Testis (tissue), 2 donors: ENCODE measurements at regions not wholly inside any gene's neighbourhood (a gene's known extent, or its start where the extent isn't known, plus 50 kb on each side); places are given as distances from the start of the nearest gene placed in this dataset.

ENCODE experiments used
- DNase-seq: peaks from one replicate; pipeline ENCODE4 v3.0.0-alpha.2; 2019
- H3K27ac ChIP-seq, 2 donors: fragments of 200-600 bp; sonication (generic); one replicate each; pipeline ENCODE4 v1.5.1; 2019
- H3K27me3 ChIP-seq: fragments of 200-600 bp; sonication (generic); one replicate; pipeline ENCODE4 v1.5.1; 2019
- H3K36me3 ChIP-seq: fragments of 200-600 bp; sonication (generic); one replicate; pipeline ENCODE4 v1.5.1; 2017; ENCODE audit warnings: low read depth; ENCODE audit errors: missing control alignments
- H3K4me1 ChIP-seq: fragments of 200-600 bp; sonication (generic); one replicate; pipeline ENCODE4 v1.5.1; 2019
- H3K4me3 ChIP-seq, 2 donors: fragments of 200-600 bp; sonication (generic); one replicate each; pipeline ENCODE4 v1.5.1; 2017 to 2019
- H3K9me3 ChIP-seq: fragments of 200-600 bp; sonication (generic); one replicate; pipeline ENCODE4 v1.5.1; 2017
- POLR2A ChIP-seq: fragments of 450-650 bp; IDR thresholded peaks from one replicate; pipeline ENCODE4 v1.6.1; 2017; ENCODE audit warnings: antibody characterized with exemption, mild to moderate bottlenecking, moderate library complexity
- WGBS, 2 donors: methylation state at CpG; one replicate each; pipeline ENCODE4 v1.1.5; 2018; 5-methylcytosine and 5-hydroxymethylcytosine counted together
- intact Hi-C: fragments of 100-400 bp; cut with DNase I; formaldehyde crosslinking; loops from one replicate; pipeline ENCODE4 v1.15.1; 2023; ENCODE audit warnings: low total_unique reads
- TF ChIP-seq, protein P1 (sequence below), 3 experiments: fragments of 450-650 bp in 2 of 3; fragments of 200-600 bp in 1 of 3; sonication (generic) in 1 of 3; IDR thresholded peaks; one replicate each; pipeline ENCODE4 v1.5.1; 2016 to 2019; ENCODE audit warnings: antibody characterized with exemption in 3 of 3, mild to moderate bottlenecking in 2 of 3, moderate library complexity in 1 of 3

GRCh38 chr13:55788548-55788947 lies 1352.2 kb upstream of the PRR20A start:
- 86 to 94% methylated on average over 1 of the region's 1 CpG for WGBS, 2 donors
- H3K4me1 ChIP-seq, result no peaks in the 10 kb centered on the region
- no peaks in the 10 kb centered on the region for H3K9me3 ChIP-seq
- H3K27me3 ChIP-seq, result no peaks in the 10 kb centered on the region
- H3K27ac ChIP-seq, result no peak overlapping the region
- TF ChIP-seq, protein P1, sequence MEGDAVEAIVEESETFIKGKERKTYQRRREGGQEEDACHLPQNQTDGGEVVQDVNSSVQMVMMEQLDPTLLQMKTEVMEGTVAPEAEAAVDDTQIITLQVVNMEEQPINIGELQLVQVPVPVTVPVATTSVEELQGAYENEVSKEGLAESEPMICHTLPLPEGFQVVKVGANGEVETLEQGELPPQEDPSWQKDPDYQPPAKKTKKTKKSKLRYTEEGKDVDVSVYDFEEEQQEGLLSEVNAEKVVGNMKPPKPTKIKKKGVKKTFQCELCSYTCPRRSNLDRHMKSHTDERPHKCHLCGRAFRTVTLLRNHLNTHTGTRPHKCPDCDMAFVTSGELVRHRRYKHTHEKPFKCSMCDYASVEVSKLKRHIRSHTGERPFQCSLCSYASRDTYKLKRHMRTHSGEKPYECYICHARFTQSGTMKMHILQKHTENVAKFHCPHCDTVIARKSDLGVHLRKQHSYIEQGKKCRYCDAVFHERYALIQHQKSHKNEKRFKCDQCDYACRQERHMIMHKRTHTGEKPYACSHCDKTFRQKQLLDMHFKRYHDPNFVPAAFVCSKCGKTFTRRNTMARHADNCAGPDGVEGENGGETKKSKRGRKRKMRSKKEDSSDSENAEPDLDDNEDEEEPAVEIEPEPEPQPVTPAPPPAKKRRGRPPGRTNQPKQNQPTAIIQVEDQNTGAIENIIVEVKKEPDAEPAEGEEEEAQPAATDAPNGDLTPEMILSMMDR (IDR thresholded peaks at IDR 0.05), result no peak
- no peak for TF ChIP-seq POLR2A
- H3K4me3 ChIP-seq, result no peak overlapping the region
- H3K36me3 ChIP-seq, result no peaks in the 10 kb centered on the region
- intact Hi-C loops, result no loop called here
- no peak for DNase-seq

DNA sequence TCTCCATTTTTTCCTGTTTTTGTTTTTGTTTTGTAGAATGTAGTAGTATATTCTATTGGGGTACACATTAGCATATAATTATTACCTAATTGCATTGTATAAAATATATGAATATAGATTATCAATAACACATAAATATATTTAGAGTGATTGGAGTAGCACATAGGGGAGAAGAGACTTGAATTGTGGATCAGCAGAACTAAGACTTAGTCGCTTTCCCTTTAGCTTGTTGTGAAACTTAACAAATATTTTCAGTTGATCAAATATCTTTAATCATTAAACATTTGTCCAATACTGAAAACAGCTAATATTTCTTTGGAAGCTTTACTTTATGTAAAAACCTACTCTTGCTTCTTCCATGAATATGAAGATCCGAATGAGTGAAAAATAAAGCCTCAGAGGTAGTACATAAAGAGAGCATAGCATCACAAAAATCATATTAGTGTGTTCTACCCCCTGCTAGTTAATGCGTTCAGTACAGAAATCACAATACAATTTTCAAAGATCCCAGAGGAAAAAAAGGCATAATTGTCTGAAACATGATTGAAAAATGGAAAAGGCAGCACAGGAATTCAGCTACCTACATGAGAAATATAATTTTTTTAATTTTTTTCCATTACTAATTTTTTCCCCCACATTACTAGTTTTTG lies 1348.0 kb upstream of the PRR20A start:
- intact Hi-C loops, result no loop called here
- Histone ChIP-seq H3K36me3 (no peaks in the 10 kb centered on the region), H3K27me3 (no peaks in the 10 kb centered on the region), H3K4me3 (no peak overlapping the region), H3K9me3 (no peaks in the 10 kb centered on the region), H3K27ac (no peak overlapping the region), H3K4me1 (no peaks in the 10 kb centered on the region)
- 91 to 95% methylated on average over 3 of the region's 3 CpGs for WGBS, 2 donors
- TF ChIP-seq, protein P1 (IDR thresholded peaks at IDR 0.05), result no peak
- TF ChIP-seq POLR2A, result no peak
- DNase-seq, result no peak

GRCh38 chr13:55815458-55816033 lies 1325.2 kb upstream of the PRR20A start:
- DNase-seq, result no peak
- Histone ChIP-seq H3K27ac (no peak overlapping the region), H3K27me3 (no peaks in the 10 kb centered on the region), H3K4me1 (no peaks in the 10 kb centered on the region), H3K36me3 (no peaks in the 10 kb centered on the region), H3K9me3 (no peaks in the 10 kb centered on the region), H3K4me3 (no peak overlapping the region)
- TF ChIP-seq, protein P1 (IDR thresholded peaks at IDR 0.05), result no peak
- TF ChIP-seq POLR2A, result no peak
- WGBS, 2 donors, result 73 to 79% methylated on average over 7 of the region's 7 CpGs
- intact Hi-C loops, result no loop called here

DNA sequence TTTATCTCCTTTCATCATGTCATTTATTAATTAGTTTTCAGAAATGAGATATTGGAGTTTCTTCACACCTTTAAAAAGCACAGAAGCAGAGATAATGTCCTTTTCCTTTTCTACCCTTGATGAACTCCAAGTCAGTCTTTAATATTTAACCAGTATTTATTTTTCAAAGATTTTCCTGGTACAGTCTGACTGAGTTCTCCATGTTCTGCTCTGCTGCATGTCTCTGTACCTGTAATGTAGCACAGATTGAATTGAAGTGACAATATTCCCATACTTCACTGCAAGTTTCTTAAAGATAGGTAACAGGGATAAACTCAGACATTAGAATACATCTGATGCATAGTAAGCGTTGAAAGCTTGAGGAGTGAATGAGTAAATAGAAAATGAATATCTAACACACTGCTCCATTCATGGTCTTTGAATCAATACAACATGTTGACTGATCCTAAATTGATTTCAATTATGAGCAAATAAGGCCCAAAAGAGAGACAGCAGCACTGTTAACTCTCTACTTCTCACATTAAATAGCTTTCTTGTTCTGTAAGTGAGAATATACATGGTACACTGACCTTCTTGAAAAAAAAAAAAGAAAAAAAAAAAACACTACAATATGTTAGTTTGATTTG lies 1323.6 kb upstream of the PRR20A start:
- no peak overlapping the region for H3K4me3 ChIP-seq
- H3K36me3 ChIP-seq, result no peaks in the 10 kb centered on the region
- no peaks in the 10 kb centered on the region for H3K4me1 ChIP-seq
- no peak for TF ChIP-seq POLR2A
- TF ChIP-seq, protein P1 (IDR thresholded peaks at IDR 0.05), result no peak
- no peaks in the 10 kb centered on the region for H3K27me3 ChIP-seq
- no peaks in the 10 kb centered on the region for H3K9me3 ChIP-seq
- H3K27ac ChIP-seq, result no peak overlapping the region
- 100% methylated on average over 1 of the region's 1 CpG for WGBS, 2 donors
- intact Hi-C loops, result no loop called here
- DNase-seq, result no peak
